Tibial nerve (tissue), 4 donors: ENCODE measurements at regions not wholly inside any gene's neighbourhood (a gene's known extent, or its start where the extent isn't known, plus 50 kb on each side); places are given as distances from the start of the nearest gene placed in this dataset.

Experiments used
- EP300 ChIP-seq, 2 donors: sonication (generic); formaldehyde crosslinking; IDR thresholded peaks; one replicate each; pipeline ENCODE4 v1.6.1; 2017; ENCODE audit warnings: antibody characterized with exemption in 2 of 2, mild to moderate bottlenecking in 1 of 2
- POLR2A ChIP-seq, 2 donors: fragments of 450-650 bp; IDR thresholded peaks; one replicate each; pipeline ENCODE4 v1.6.1; 2017; ENCODE audit warnings: antibody characterized with exemption in 2 of 2, mild to moderate bottlenecking in 2 of 2, moderate library complexity in 2 of 2
- TF ChIP-seq, protein P1 (sequence below), 5 experiments: fragments of 200-600 bp in 3 of 5; fragments of 450-650 bp in 2 of 5; sonication (generic) in 3 of 5; IDR thresholded peaks; one replicate each; pipeline ENCODE4 v1.5.1; 2016 to 2019; ENCODE audit warnings: antibody characterized with exemption in 5 of 5, mild to moderate bottlenecking in 3 of 5, moderate library complexity in 2 of 5

GRCh38 chr18:77379976-77380509 is 130.4 kb downstream of the GALR1 start:
- TF ChIP-seq, protein P1, sequence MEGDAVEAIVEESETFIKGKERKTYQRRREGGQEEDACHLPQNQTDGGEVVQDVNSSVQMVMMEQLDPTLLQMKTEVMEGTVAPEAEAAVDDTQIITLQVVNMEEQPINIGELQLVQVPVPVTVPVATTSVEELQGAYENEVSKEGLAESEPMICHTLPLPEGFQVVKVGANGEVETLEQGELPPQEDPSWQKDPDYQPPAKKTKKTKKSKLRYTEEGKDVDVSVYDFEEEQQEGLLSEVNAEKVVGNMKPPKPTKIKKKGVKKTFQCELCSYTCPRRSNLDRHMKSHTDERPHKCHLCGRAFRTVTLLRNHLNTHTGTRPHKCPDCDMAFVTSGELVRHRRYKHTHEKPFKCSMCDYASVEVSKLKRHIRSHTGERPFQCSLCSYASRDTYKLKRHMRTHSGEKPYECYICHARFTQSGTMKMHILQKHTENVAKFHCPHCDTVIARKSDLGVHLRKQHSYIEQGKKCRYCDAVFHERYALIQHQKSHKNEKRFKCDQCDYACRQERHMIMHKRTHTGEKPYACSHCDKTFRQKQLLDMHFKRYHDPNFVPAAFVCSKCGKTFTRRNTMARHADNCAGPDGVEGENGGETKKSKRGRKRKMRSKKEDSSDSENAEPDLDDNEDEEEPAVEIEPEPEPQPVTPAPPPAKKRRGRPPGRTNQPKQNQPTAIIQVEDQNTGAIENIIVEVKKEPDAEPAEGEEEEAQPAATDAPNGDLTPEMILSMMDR (IDR thresholded peaks at IDR 0.05) = no peak
- TF ChIP-seq EP300 (IDR thresholded peaks at IDR 0.05) (no peak), POLR2A (IDR thresholded peaks at IDR 0.05) (no peak)
